CD4-positive, alpha-beta memory T cell (primary cell): ENCODE measurements at regions not wholly inside any gene's neighbourhood (a gene's known extent, or its start where the extent isn't known, plus 50 kb on each side); places are given as distances from the start of the nearest gene placed in this dataset.
A peak's percentile ranks its signal among the peaks of the same experiment; 100 is the strongest.

Experiments used
- CTCF ChIA-PET: fragments of 350-600 bp; sonication (Branson Sonifier 250); formaldehyde crosslinking; loops from one replicate; lab custom pipeline; 2021; ENCODE audit warnings: inconsistent platforms; ENCODE audit not compliant: partially characterized antibody; lab: Charles Lee
- POLR2A ChIA-PET: fragments of 350-600 bp; sonication (Branson Sonifier 250); formaldehyde crosslinking; loops from one replicate; lab custom pipeline; 2021; ENCODE audit not compliant: partially characterized antibody; lab: Charles Lee
- DNase-seq, 5 donors: peaks; one replicate each; pipeline versions ENCODE4 v3.0.0 to v3.0.0-alpha.2; 2020 to 2022; ENCODE audit warnings: mixed read lengths in 1 of 5
- H3K27ac ChIP-seq: one replicate; pipeline ENCODE4 v1.7.0; 2013; ENCODE audit warnings: low read depth, low read length
- H3K27me3 ChIP-seq: 2 replicates; pipeline ENCODE4 v1.7.0; 2013; ENCODE audit warnings: mild to moderate bottlenecking, low read length, moderate library complexity; ENCODE audit not compliant: insufficient read depth
- H3K36me3 ChIP-seq: 2 replicates; pipeline ENCODE4 v1.7.0; 2013; ENCODE audit warnings: mild to moderate bottlenecking, low read length, moderate library complexity; ENCODE audit not compliant: insufficient read depth
- H3K4me1 ChIP-seq: 2 replicates; pipeline ENCODE4 v1.7.0; 2013; ENCODE audit warnings: mild to moderate bottlenecking, low read length, moderate library complexity; ENCODE audit not compliant: insufficient read depth
- H3K4me3 ChIP-seq, 2 donors: one replicate each; pipeline ENCODE4 v1.7.0; 2013; ENCODE audit warnings: low read length in 2 of 2, mild to moderate bottlenecking in 1 of 2
- H3K9me3 ChIP-seq, 2 donors: one replicate each; pipeline ENCODE4 v1.7.0; 2013; ENCODE audit warnings: low read length in 2 of 2, control low read depth in 1 of 2; ENCODE audit not compliant: control insufficient read depth in 1 of 2
- H3K27ac Mint-ChIP-seq, 7 donors: one replicate each; pipeline ENCODE4 v1.8.0; 2020 to 2021; ENCODE audit warnings: mixed read lengths in 7 of 7, mild to moderate bottlenecking in 6 of 7, inconsistent platforms in 3 of 7, moderate library complexity in 3 of 7
- H3K27me3 Mint-ChIP-seq, 2 donors: one replicate each; pipeline ENCODE4 v1.8.0; 2020 to 2021; ENCODE audit warnings: mixed read lengths in 2 of 2
- H3K36me3 Mint-ChIP-seq, 2 donors: one replicate each; pipeline ENCODE4 v1.8.0; 2020 to 2021; ENCODE audit warnings: mixed read lengths in 2 of 2, inconsistent platforms in 1 of 2, mild to moderate bottlenecking in 1 of 2
- H3K4me1 Mint-ChIP-seq, 4 donors: one replicate each; pipeline ENCODE4 v1.8.0; 2020 to 2021; ENCODE audit warnings: mixed read lengths in 4 of 4, mild to moderate bottlenecking in 1 of 4
- H3K4me3 Mint-ChIP-seq, 8 donors: one replicate each; pipeline ENCODE4 v1.8.0; 2020 to 2021; ENCODE audit warnings: mixed read lengths in 8 of 8, mild to moderate bottlenecking in 7 of 8, moderate library complexity in 6 of 8, inconsistent platforms in 3 of 8
- H3K9me3 Mint-ChIP-seq, 8 donors: one replicate each; pipeline ENCODE4 v1.8.0; 2020 to 2021; ENCODE audit warnings: mixed read lengths in 8 of 8, mild to moderate bottlenecking in 5 of 8, inconsistent platforms in 3 of 8, moderate library complexity in 1 of 8
- intact Hi-C: fragments of 100-400 bp; cut with micrococcal nuclease; formaldehyde crosslinking; loops from one replicate; pipeline ENCODE4 v1.15.1; 2023

- Mint-ChIP-seq H3K36me3 (no peaks in the 10 kb centered on the region), H3K9me3 (peaks cover 0 to 1% (median 0%) of the 10 kb centered on the region in 8 donors), H3K4me1 (no peaks in the 10 kb centered on the region), H3K27me3 (peaks cover 0 to 3% of the 10 kb centered on the region in 2 donors), H3K27ac (no peak overlapping the region), H3K4me3 (no peak overlapping the region)
- no peak for DNase-seq
- Histone ChIP-seq H3K4me1 (no peaks in the 10 kb centered on the region), H3K27me3 (no peaks in the 10 kb centered on the region), H3K9me3 (no peaks in the 10 kb centered on the region), H3K4me3 (no peak overlapping the region), H3K27ac (no peak overlapping the region), H3K36me3 (no peaks in the 10 kb centered on the region)
- POLR2A ChIA-PET = no interaction called here
- intact Hi-C loops = no loop called here
- CTCF ChIA-PET = no interaction called here
Observed at GRCh38 chr2:129741623-129742022, 237.8 kb upstream of the RAB6C start.

GRCh38 chr2:129742415-129743180 is 236.9 kb upstream of the RAB6C start:
- Mint-ChIP-seq H3K9me3 (peaks cover 0 to 1% (median 0%) of the 10 kb centered on the region in 8 donors), H3K4me3 (peak overlapping the region in 1 of 8 donors; percentile 49), H3K27ac (no peak overlapping the region), H3K4me1 (no peaks in the 10 kb centered on the region), H3K27me3 (peaks cover 0 to 3% of the 10 kb centered on the region in 2 donors), H3K36me3 (no peaks in the 10 kb centered on the region)
- Histone ChIP-seq H3K9me3 (no peaks in the 10 kb centered on the region), H3K27me3 (no peaks in the 10 kb centered on the region), H3K4me1 (no peaks in the 10 kb centered on the region), H3K36me3 (no peaks in the 10 kb centered on the region), H3K4me3 (no peak overlapping the region), H3K27ac (no peak overlapping the region)
- no peak for DNase-seq
- intact Hi-C loops = no loop called here
- ChIA-PET CTCF (no interaction called here), POLR2A (no interaction called here)

- no peak overlapping the region for H3K27ac ChIP-seq
- CTCF ChIA-PET = no interaction called here
- H3K36me3 ChIP-seq = no peaks in the 10 kb centered on the region
- Mint-ChIP-seq H3K36me3 (no peaks in the 10 kb centered on the region), H3K9me3 (no peaks in the 10 kb centered on the region), H3K4me3 (no peak overlapping the region), H3K27me3 (peaks cover 3% of the 10 kb centered on the region in 2 donors), H3K4me1 (no peaks in the 10 kb centered on the region), H3K27ac (no peak overlapping the region)
- POLR2A ChIA-PET = no interaction called here
- H3K4me3 ChIP-seq = no peak overlapping the region
- H3K9me3 ChIP-seq = no peaks in the 10 kb centered on the region
- DNase-seq = no peak
- intact Hi-C loops = no loop called here
- H3K4me1 ChIP-seq = no peaks in the 10 kb centered on the region
- no peaks in the 10 kb centered on the region for H3K27me3 ChIP-seq
Observed at GRCh38 chr2:129744141-129744540, 235.3 kb upstream of the RAB6C start.

- H3K36me3 ChIP-seq = no peaks in the 10 kb centered on the region
- no peaks in the 10 kb centered on the region for H3K27me3 ChIP-seq
- ChIA-PET CTCF (no interaction called here), POLR2A (no interaction called here)
- no peaks in the 10 kb centered on the region for H3K36me3 Mint-ChIP-seq
- no peak for DNase-seq
- H3K27ac ChIP-seq = no peak overlapping the region
- H3K4me3 Mint-ChIP-seq = no peak overlapping the region
- no peaks in the 10 kb centered on the region for H3K9me3 ChIP-seq
- no peaks in the 10 kb centered on the region for H3K9me3 Mint-ChIP-seq
- H3K4me1 Mint-ChIP-seq = no peaks in the 10 kb centered on the region
- H3K27me3 Mint-ChIP-seq = peaks cover 3 to 4% of the 10 kb centered on the region in 2 donors
- no peak overlapping the region for H3K4me3 ChIP-seq
- intact Hi-C loops = no loop called here
- H3K4me1 ChIP-seq = no peaks in the 10 kb centered on the region
- H3K27ac Mint-ChIP-seq = no peak overlapping the region
Observed at GRCh38 chr2:129744649-129745048, 234.8 kb upstream of the RAB6C start.

GRCh38 chr2:129747500-129748125 is 231.9 kb upstream of the RAB6C start:
- no peaks in the 10 kb centered on the region for H3K9me3 Mint-ChIP-seq
- no peaks in the 10 kb centered on the region for H3K4me1 ChIP-seq
- POLR2A ChIA-PET = no interaction called here

GRCh38 chr2:129748250-129748649 is 231.2 kb upstream of the RAB6C start:
- H3K9me3 Mint-ChIP-seq = no peaks in the 10 kb centered on the region
- Histone ChIP-seq H3K36me3 (no peaks in the 10 kb centered on the region), H3K27ac (no peak overlapping the region), H3K4me1 (no peaks in the 10 kb centered on the region), H3K9me3 (no peaks in the 10 kb centered on the region), H3K4me3 (no peak overlapping the region), H3K27me3 (no peaks in the 10 kb centered on the region)
- H3K4me1 Mint-ChIP-seq = no peaks in the 10 kb centered on the region
- H3K36me3 Mint-ChIP-seq = no peaks in the 10 kb centered on the region
- no peak overlapping the region for H3K27ac Mint-ChIP-seq
- H3K4me3 Mint-ChIP-seq = no peak overlapping the region
- DNase-seq = no peak
- intact Hi-C loops = no loop called here
- CTCF ChIA-PET = interaction anchor here (2.0 kb wide), 1 partner anchor 9 kb away, joined by 5 read pairs; no protein-coding TSS in a partner anchor
- POLR2A ChIA-PET = no interaction called here
- H3K27me3 Mint-ChIP-seq = peaks cover 3 to 5% of the 10 kb centered on the region in 2 donors

More at GRCh38 chr2:129747500-129748125, 231.9 kb upstream of the RAB6C start:
- Histone ChIP-seq H3K27ac (no peak overlapping the region), H3K36me3 (no peaks in the 10 kb centered on the region), H3K4me3 (no peak overlapping the region), H3K27me3 (no peaks in the 10 kb centered on the region), H3K9me3 (no peaks in the 10 kb centered on the region)
- Mint-ChIP-seq H3K36me3 (no peaks in the 10 kb centered on the region), H3K27ac (no peak overlapping the region), H3K27me3 (peaks cover 3 to 5% of the 10 kb centered on the region in 2 donors), H3K4me3 (no peak overlapping the region), H3K4me1 (no peaks in the 10 kb centered on the region)
- CTCF ChIA-PET = interaction anchor here (2.0 kb wide), 1 partner anchor 8 kb away, joined by 5 read pairs; no protein-coding TSS in a partner anchor
- intact Hi-C loops = no loop called here
- no peak for DNase-seq

- no peak overlapping the region for H3K4me3 ChIP-seq
- Mint-ChIP-seq H3K27ac (no peak overlapping the region), H3K4me3 (no peak overlapping the region), H3K27me3 (peaks cover 3 to 5% of the 10 kb centered on the region in 2 donors), H3K9me3 (no peaks in the 10 kb centered on the region), H3K4me1 (no peaks in the 10 kb centered on the region), H3K36me3 (no peaks in the 10 kb centered on the region)
- H3K27ac ChIP-seq = no peak overlapping the region
- ChIA-PET CTCF (interaction anchor here (2.0 kb wide), 1 partner anchor 9 kb away, joined by 5 read pairs; no protein-coding TSS in a partner anchor), POLR2A (no interaction called here)
- intact Hi-C loops = no loop called here
- DNase-seq = no peak
- no peaks in the 10 kb centered on the region for H3K9me3 ChIP-seq
- no peaks in the 10 kb centered on the region for H3K4me1 ChIP-seq
- no peaks in the 10 kb centered on the region for H3K27me3 ChIP-seq
- H3K36me3 ChIP-seq = no peaks in the 10 kb centered on the region
Observed at GRCh38 chr2:129748653-129749052, 230.8 kb upstream of the RAB6C start.
